CD8-positive, alpha-beta memory T cell (primary cell): ENCODE measurements at regions not wholly inside any gene's neighbourhood (a gene's known extent, or its start where the extent isn't known, plus 50 kb on each side); places are given as distances from the start of the nearest gene placed in this dataset.

Source experiments
- CTCF ChIA-PET: fragments of 350-600 bp; sonication (Branson Sonifier 250); formaldehyde crosslinking; loops from one replicate; lab custom pipeline; 2021; ENCODE audit warnings: antibody characterized with exemption; lab: Charles Lee
- POLR2A ChIA-PET: fragments of 350-600 bp; sonication (Branson Sonifier 250); formaldehyde crosslinking; loops from one replicate; lab custom pipeline; 2021; ENCODE audit warnings: antibody characterized with exemption; lab: Charles Lee
- DNase-seq, 5 donors: peaks; one replicate each; pipeline versions ENCODE4 v3.0.0 to v3.0.0-alpha.2; 2020 to 2022; ENCODE audit warnings: mixed read lengths in 1 of 5
- H3K27ac ChIP-seq: one replicate; pipeline ENCODE4 v1.7.0; 2013; ENCODE audit warnings: low read depth, mild to moderate bottlenecking, low read length, moderate library complexity
- H3K27me3 ChIP-seq: 2 replicates; pipeline ENCODE4 v1.7.0; 2013; ENCODE audit warnings: low read length, mild to moderate bottlenecking; ENCODE audit not compliant: insufficient read depth, poor library complexity, severe bottlenecking
- H3K36me3 ChIP-seq: 2 replicates; pipeline ENCODE4 v1.7.0; 2013; ENCODE audit warnings: mild to moderate bottlenecking, low read length, moderate library complexity; ENCODE audit not compliant: insufficient read depth
- H3K4me1 ChIP-seq: 2 replicates; pipeline ENCODE4 v1.7.0; 2013; ENCODE audit warnings: mild to moderate bottlenecking, low read length, moderate library complexity; ENCODE audit not compliant: insufficient read depth
- H3K4me3 ChIP-seq: 2 replicates; pipeline ENCODE4 v1.7.0; 2013; ENCODE audit warnings: mild to moderate bottlenecking, low read length
- H3K9me3 ChIP-seq: 2 replicates; pipeline ENCODE4 v1.7.0; 2013; ENCODE audit warnings: mild to moderate bottlenecking, low read length
- H3K27ac Mint-ChIP-seq, 8 donors: one replicate each; pipeline ENCODE4 v1.8.0; 2020 to 2021; ENCODE audit warnings: mixed read lengths in 8 of 8, mild to moderate bottlenecking in 6 of 8, inconsistent platforms in 3 of 8, moderate library complexity in 3 of 8
- H3K27me3 Mint-ChIP-seq, 2 donors: one replicate each; pipeline ENCODE4 v1.8.0; 2020 to 2021; ENCODE audit warnings: mixed read lengths in 2 of 2, mild to moderate bottlenecking in 1 of 2, moderate library complexity in 1 of 2
- H3K36me3 Mint-ChIP-seq, 3 donors: one replicate each; pipeline ENCODE4 v1.8.0; 2020 to 2021; ENCODE audit warnings: mixed read lengths in 3 of 3, inconsistent platforms in 1 of 3, mild to moderate bottlenecking in 1 of 3
- H3K4me1 Mint-ChIP-seq, 3 donors: one replicate each; pipeline ENCODE4 v1.8.0; 2020 to 2021; ENCODE audit warnings: mixed read lengths in 3 of 3, inconsistent platforms in 1 of 3, mild to moderate bottlenecking in 1 of 3
- H3K4me3 Mint-ChIP-seq, 7 donors: one replicate each; pipeline ENCODE4 v1.8.0; 2020 to 2021; ENCODE audit warnings: mixed read lengths in 7 of 7, mild to moderate bottlenecking in 6 of 7, moderate library complexity in 4 of 7, inconsistent platforms in 2 of 7
- H3K9me3 Mint-ChIP-seq, 5 donors: one replicate each; pipeline ENCODE4 v1.8.0; 2020 to 2022; ENCODE audit warnings: mixed read lengths in 5 of 5, mild to moderate bottlenecking in 3 of 5, moderate library complexity in 2 of 5, inconsistent platforms in 1 of 5

GRCh38 chr5:52481201-52481600 is 306.5 kb upstream of the ITGA1 start:
- Mint-ChIP-seq H3K9me3 (peaks cover 0 to 2% (median 0%) of the 10 kb centered on the region in 5 donors), H3K4me3 (no peak overlapping the region), H3K27me3 (no peaks in the 10 kb centered on the region), H3K4me1 (no peaks in the 10 kb centered on the region), H3K36me3 (no peaks in the 10 kb centered on the region), H3K27ac (no peak overlapping the region)
- ChIA-PET POLR2A (no interaction called here), CTCF (no interaction called here)
- no peaks in the 10 kb centered on the region for H3K27me3 ChIP-seq
- H3K27ac ChIP-seq, result no peak overlapping the region
- H3K36me3 ChIP-seq, result no peaks in the 10 kb centered on the region
- H3K9me3 ChIP-seq, result no peaks in the 10 kb centered on the region
- no peaks in the 10 kb centered on the region for H3K4me1 ChIP-seq
- no peak overlapping the region for H3K4me3 ChIP-seq
- no peak for DNase-seq

DNA sequence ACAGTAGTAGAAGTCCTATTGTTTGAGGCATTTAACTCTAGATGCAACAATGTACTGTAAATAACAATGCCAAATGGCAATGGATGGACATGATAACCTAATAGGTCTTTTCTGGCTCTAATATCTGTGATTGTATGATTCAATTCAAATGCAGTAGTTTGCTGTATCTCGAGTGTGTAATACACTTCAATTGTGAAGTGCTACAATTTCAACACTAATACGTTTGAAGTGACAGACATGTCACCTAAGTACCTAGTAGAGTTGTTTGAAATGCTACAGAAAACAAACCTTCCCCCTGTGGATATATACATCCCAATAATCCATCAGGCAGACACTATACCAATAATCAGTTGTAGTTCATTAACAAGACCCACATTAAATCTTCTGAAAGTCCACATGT is 305.9 kb upstream of the ITGA1 start:
- Mint-ChIP-seq H3K4me3 (no peak overlapping the region), H3K36me3 (no peaks in the 10 kb centered on the region), H3K27ac (no peak overlapping the region), H3K4me1 (no peaks in the 10 kb centered on the region), H3K9me3 (peaks cover 0 to 2% (median 0%) of the 10 kb centered on the region in 5 donors), H3K27me3 (no peaks in the 10 kb centered on the region)
- no peaks in the 10 kb centered on the region for H3K36me3 ChIP-seq
- no peaks in the 10 kb centered on the region for H3K9me3 ChIP-seq
- POLR2A ChIA-PET, result no interaction called here
- CTCF ChIA-PET, result no interaction called here
- H3K27ac ChIP-seq, result no peak overlapping the region
- DNase-seq, result no peak
- H3K27me3 ChIP-seq, result no peaks in the 10 kb centered on the region
- H3K4me3 ChIP-seq, result no peak overlapping the region
- H3K4me1 ChIP-seq, result no peaks in the 10 kb centered on the region

DNA sequence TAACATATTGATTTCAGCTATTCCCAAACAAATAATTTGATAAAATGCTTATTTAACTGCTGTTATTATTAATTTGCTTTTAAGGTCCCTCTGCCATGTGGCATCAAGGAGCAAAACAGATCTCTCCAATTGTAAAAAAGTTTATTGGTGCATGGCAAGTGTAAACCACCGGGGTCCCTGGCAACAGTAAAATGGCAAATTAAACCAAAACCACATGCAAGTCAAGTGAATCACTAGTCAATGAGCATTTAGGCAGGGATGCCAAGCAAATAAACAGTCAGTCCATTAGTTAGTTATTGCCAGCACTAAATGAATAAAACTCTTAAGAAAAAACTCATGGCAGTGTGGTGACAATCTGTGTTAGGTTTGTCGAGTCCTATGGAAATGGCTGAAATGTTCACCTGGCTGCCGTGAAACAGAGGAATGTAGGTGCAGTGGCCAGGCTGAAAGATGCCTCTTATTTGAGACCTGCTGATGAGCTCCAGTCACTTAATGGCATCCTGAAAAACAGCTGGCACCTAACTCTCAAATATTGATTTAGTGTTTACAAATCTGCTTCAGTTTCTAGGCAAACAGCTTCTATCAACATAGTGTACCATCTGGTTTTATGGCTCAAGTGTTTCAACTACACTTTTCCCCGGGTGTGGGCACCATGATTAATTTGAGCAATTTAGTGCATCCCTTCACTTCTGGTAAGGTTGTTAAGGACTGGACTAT is 296.5 kb upstream of the ITGA1 start:
- Histone ChIP-seq H3K4me1 (no peaks in the 10 kb centered on the region), H3K27me3 (no peaks in the 10 kb centered on the region), H3K27ac (no peak overlapping the region), H3K4me3 (no peak overlapping the region), H3K36me3 (no peaks in the 10 kb centered on the region), H3K9me3 (no peaks in the 10 kb centered on the region)
- no peaks in the 10 kb centered on the region for H3K9me3 Mint-ChIP-seq
- no peak overlapping the region for H3K4me3 Mint-ChIP-seq
- DNase-seq, result no peak
- no peaks in the 10 kb centered on the region for H3K4me1 Mint-ChIP-seq
- ChIA-PET POLR2A (no interaction called here), CTCF (no interaction called here)
- peaks cover 0 to 2% of the 10 kb centered on the region in 2 donors for H3K27me3 Mint-ChIP-seq
- H3K27ac Mint-ChIP-seq, result no peak overlapping the region
- no peaks in the 10 kb centered on the region for H3K36me3 Mint-ChIP-seq

GRCh38 chr5:52491818-52492217 is 295.9 kb upstream of the ITGA1 start:
- H3K27me3 ChIP-seq, result no peaks in the 10 kb centered on the region
- Mint-ChIP-seq H3K27me3 (peaks cover 0 to 2% of the 10 kb centered on the region in 2 donors), H3K27ac (no peak overlapping the region), H3K4me3 (no peak overlapping the region), H3K36me3 (no peaks in the 10 kb centered on the region), H3K9me3 (no peaks in the 10 kb centered on the region), H3K4me1 (no peaks in the 10 kb centered on the region)
- DNase-seq, result no peak
- no peak overlapping the region for H3K27ac ChIP-seq
- POLR2A ChIA-PET, result no interaction called here
- no peaks in the 10 kb centered on the region for H3K9me3 ChIP-seq
- CTCF ChIA-PET, result no interaction called here
- no peaks in the 10 kb centered on the region for H3K4me1 ChIP-seq
- H3K36me3 ChIP-seq, result no peaks in the 10 kb centered on the region
- H3K4me3 ChIP-seq, result no peak overlapping the region

- DNase-seq, result no peak
- H3K9me3 Mint-ChIP-seq, result no peaks in the 10 kb centered on the region
- no peaks in the 10 kb centered on the region for H3K36me3 Mint-ChIP-seq
- no peak overlapping the region for H3K4me3 Mint-ChIP-seq
- Histone ChIP-seq H3K9me3 (no peaks in the 10 kb centered on the region), H3K36me3 (no peaks in the 10 kb centered on the region), H3K4me1 (no peaks in the 10 kb centered on the region), H3K4me3 (no peak overlapping the region), H3K27me3 (no peaks in the 10 kb centered on the region), H3K27ac (no peak overlapping the region)
- no peak overlapping the region for H3K27ac Mint-ChIP-seq
- peaks cover 3 to 9% of the 10 kb centered on the region in 2 donors for H3K27me3 Mint-ChIP-seq
- peaks cover 0 to 3% (median 0%) of the 10 kb centered on the region in 3 donors for H3K4me1 Mint-ChIP-seq
- ChIA-PET CTCF (no interaction called here), POLR2A (no interaction called here)
These were observed 290.5 kb upstream of the ITGA1 start for GRCh38 chr5:52497133-52497693.

GRCh38 chr5:52498607-52499006 is 289.1 kb upstream of the ITGA1 start:
- Mint-ChIP-seq H3K4me3 (no peak overlapping the region), H3K36me3 (no peaks in the 10 kb centered on the region), H3K9me3 (no peaks in the 10 kb centered on the region), H3K4me1 (peaks cover 0 to 3% (median 0%) of the 10 kb centered on the region in 3 donors), H3K27ac (no peak overlapping the region), H3K27me3 (peaks cover 3 to 9% of the 10 kb centered on the region in 2 donors)
- no peaks in the 10 kb centered on the region for H3K36me3 ChIP-seq
- no peak overlapping the region for H3K4me3 ChIP-seq
- H3K27ac ChIP-seq, result no peak overlapping the region
- ChIA-PET POLR2A (no interaction called here), CTCF (no interaction called here)
- no peak for DNase-seq
- H3K27me3 ChIP-seq, result no peaks in the 10 kb centered on the region
- no peaks in the 10 kb centered on the region for H3K4me1 ChIP-seq
- no peaks in the 10 kb centered on the region for H3K9me3 ChIP-seq

GRCh38 chr5:52502460-52502999 is 285.2 kb upstream of the ITGA1 start:
- CTCF ChIA-PET, result no interaction called here
- no peak for DNase-seq
- Histone ChIP-seq H3K4me1 (no peaks in the 10 kb centered on the region), H3K27ac (no peak overlapping the region), H3K27me3 (no peaks in the 10 kb centered on the region), H3K4me3 (no peak overlapping the region), H3K9me3 (no peaks in the 10 kb centered on the region), H3K36me3 (no peaks in the 10 kb centered on the region)
- POLR2A ChIA-PET, result no interaction called here
- no peak overlapping the region for H3K4me3 Mint-ChIP-seq
- no peaks in the 10 kb centered on the region for H3K9me3 Mint-ChIP-seq
- peaks cover 7 to 12% (median 10%) of the 10 kb centered on the region in 3 donors for H3K4me1 Mint-ChIP-seq
- peaks cover 8 to 12% of the 10 kb centered on the region in 2 donors for H3K27me3 Mint-ChIP-seq
- H3K27ac Mint-ChIP-seq, result no peak overlapping the region
- H3K36me3 Mint-ChIP-seq, result no peaks in the 10 kb centered on the region

DNA sequence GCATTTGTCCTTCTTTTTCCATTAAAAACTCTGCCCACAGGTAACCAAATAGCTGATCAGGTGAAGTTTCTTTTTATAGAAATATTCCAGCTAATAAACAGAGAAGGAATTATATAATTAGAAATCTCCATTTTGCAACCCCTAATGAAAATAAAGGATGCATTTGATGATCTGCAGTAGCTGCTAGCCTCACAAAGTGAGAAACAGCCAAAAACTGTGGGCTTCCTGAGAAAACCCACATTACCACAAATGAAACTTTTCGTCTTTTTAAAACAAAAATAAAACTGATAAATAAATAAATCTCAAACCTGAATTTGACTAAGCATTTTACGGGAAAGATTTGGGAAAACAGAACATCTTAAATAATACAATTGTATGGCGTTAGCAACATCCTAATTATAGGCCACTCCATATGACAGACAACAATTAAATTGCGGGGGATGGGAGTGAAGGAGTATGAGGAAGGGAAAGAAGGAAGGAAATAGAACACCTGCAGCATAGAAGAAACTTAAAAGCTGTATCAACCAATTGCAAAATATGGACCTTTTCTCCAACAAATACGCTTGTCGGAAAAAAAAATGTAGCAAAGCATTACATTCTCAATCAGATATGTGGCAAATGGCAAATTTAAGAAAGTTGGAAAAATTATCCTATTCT is 283.0 kb upstream of the ITGA1 start:
- Mint-ChIP-seq H3K27ac (peak overlapping the region in 1 of 8 donors; percentile 58), H3K4me3 (peak overlapping the region in 1 of 7 donors; percentile 13), H3K4me1 (peaks cover 7 to 10% (median 9%) of the 10 kb centered on the region in 3 donors), H3K9me3 (no peaks in the 10 kb centered on the region), H3K27me3 (peaks cover 6 to 15% of the 10 kb centered on the region in 2 donors), H3K36me3 (no peaks in the 10 kb centered on the region)
- Histone ChIP-seq H3K27ac (no peak overlapping the region), H3K4me3 (no peak overlapping the region), H3K27me3 (no peaks in the 10 kb centered on the region), H3K9me3 (no peaks in the 10 kb centered on the region), H3K4me1 (no peaks in the 10 kb centered on the region), H3K36me3 (no peaks in the 10 kb centered on the region)
- no peak for DNase-seq
- ChIA-PET CTCF (no interaction called here), POLR2A (no interaction called here)
